ENCODE measurements at regions not wholly inside any gene's neighbourhood (a gene's known extent, or its start where the extent isn't known, plus 50 kb on each side); places are given as distances from the start of the nearest gene placed in this dataset.

DNA sequence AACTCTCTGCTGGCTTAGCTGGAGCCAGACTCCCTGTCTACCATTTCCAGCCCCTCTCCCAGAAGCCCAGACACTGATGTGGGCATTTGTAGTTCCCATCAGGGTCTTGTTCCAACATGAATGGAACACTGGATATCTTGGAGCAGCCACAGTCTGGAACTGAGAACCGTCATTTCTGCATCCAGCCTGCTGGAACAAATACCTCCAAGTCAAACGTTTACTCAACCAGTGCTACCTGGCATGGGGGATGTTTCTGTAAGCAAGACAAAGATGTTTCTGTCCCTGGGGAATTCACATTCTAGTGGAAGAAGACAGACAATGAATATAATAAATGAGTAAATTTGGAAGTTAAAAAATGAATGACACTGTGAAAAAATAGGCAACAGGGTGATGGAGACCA is 70.8 kb upstream of the ZNF438 start:
- WGBS, 4 donors, result 46 to 65% (median 55%) methylated on average over 2 of the region's 2 CpGs
- Histone ChIP-seq H3K27ac (no peak overlapping the region), H3K4me1 (peaks cover 0 to 10% (median 0%) of the 10 kb centered on the region in 12 donors), H3K36me3 (no peaks in the 10 kb centered on the region), H3K9me3 (no peaks in the 10 kb centered on the region), H3K4me3 (no peak overlapping the region), H3K27me3 (no peaks in the 10 kb centered on the region)
- DNase-seq, result no peak
- TF ChIP-seq, protein P1, sequence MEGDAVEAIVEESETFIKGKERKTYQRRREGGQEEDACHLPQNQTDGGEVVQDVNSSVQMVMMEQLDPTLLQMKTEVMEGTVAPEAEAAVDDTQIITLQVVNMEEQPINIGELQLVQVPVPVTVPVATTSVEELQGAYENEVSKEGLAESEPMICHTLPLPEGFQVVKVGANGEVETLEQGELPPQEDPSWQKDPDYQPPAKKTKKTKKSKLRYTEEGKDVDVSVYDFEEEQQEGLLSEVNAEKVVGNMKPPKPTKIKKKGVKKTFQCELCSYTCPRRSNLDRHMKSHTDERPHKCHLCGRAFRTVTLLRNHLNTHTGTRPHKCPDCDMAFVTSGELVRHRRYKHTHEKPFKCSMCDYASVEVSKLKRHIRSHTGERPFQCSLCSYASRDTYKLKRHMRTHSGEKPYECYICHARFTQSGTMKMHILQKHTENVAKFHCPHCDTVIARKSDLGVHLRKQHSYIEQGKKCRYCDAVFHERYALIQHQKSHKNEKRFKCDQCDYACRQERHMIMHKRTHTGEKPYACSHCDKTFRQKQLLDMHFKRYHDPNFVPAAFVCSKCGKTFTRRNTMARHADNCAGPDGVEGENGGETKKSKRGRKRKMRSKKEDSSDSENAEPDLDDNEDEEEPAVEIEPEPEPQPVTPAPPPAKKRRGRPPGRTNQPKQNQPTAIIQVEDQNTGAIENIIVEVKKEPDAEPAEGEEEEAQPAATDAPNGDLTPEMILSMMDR (IDR thresholded peaks at IDR 0.05), result no peak
- no peak for TF ChIP-seq POLR2A (IDR thresholded peaks at IDR 0.05)
- intact Hi-C loops (cut with DNase I), result no loop called here
- ATAC-seq, result no peak

DNA sequence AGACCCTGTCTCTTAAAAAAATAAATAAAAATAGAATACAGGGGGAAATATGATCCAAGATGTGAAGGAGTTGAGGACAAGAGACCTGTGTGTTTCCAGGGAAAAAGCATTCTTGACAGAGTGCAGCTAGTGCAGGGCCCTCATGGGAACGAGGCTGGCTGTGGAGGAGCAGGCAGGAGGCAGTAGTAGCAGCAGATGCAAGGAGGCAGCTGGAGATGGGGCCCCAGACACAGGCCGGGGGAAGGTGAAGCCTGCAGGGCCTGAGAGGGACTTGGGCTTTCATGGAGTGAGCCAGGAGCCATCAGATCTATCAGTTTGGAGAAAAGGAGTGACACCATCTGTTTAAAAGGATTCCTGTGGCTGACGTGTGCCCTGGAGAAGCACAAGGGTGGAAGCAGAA is 71.4 kb upstream of the ZNF438 start:
- intact Hi-C loops (cut with DNase I), result no loop called here
- DNase-seq (no peak), ATAC-seq (peak in 1 of 4 donors; percentile 13)
- Histone ChIP-seq H3K27me3 (no peaks in the 10 kb centered on the region), H3K27ac (no peak overlapping the region), H3K4me1 (peaks cover 0 to 10% (median 0%) of the 10 kb centered on the region in 12 donors), H3K4me3 (no peak overlapping the region), H3K9me3 (no peaks in the 10 kb centered on the region), H3K36me3 (no peaks in the 10 kb centered on the region)
- 63 to 74% (median 70%) methylated on average over 3 of the region's 3 CpGs for WGBS, 4 donors
- TF ChIP-seq POLR2A (IDR thresholded peaks at IDR 0.05), result no peak
- TF ChIP-seq, protein P1 (IDR thresholded peaks at IDR 0.05), result no peak

DNA sequence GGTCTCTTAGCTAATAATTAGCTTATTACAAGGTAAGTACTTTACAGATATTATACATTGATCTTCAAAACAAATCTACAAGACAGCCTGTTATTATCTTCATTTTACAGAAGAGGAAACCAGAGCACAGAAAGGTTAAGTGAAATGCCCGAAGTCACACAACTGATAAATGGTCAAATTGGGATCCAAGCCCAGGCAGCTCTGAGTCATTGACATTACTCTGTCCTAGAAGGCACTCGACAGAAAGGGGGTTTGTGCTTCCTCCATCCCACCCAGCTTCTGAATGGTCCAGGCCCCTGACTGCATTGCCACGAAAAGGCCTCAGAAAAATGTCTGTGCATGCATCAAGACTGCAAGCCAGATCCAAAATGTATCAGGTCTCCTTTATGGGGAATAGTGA is 81.3 kb upstream of the ZNF438 start:
- H3K4me1 ChIP-seq, result no peaks in the 10 kb centered on the region
- DNase-seq (no peak), ATAC-seq (no peak)
- H3K4me3 ChIP-seq, result no peak overlapping the region
- H3K27me3 ChIP-seq, result no peaks in the 10 kb centered on the region
- no peaks in the 10 kb centered on the region for H3K36me3 ChIP-seq
- 47 to 84% (median 64%) methylated on average over 2 to 3 of the region's 3 CpGs for WGBS, 4 donors
- no peak for TF ChIP-seq POLR2A (IDR thresholded peaks at IDR 0.05)
- TF ChIP-seq, protein P1 (IDR thresholded peaks at IDR 0.05), result no peak
- intact Hi-C loops (cut with DNase I), result no loop called here
- H3K27ac ChIP-seq, result no peak overlapping the region
- peaks cover 0 to 4% (median 0%) of the 10 kb centered on the region in 12 donors for H3K9me3 ChIP-seq

DNA sequence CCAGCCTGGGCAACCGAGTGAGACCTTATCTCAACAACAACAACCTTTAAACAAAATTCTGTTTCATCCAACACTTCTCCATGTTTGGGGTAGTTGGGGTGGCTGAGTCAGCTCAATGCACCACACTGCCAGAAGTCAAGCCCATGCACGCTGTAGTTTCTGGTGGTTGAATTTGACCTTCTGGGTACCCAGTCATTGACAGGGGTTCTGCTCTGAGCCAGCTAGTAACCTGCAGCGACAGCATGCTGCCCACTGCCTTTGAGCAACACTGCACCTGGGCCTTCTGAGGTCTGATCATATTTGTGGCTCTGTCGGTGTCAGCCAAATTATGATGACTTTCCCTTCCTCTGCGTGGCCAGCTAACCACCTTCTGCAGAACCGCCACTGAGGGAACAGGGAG is 84.6 kb upstream of the ZNF438 start:
- Histone ChIP-seq H3K36me3 (no peaks in the 10 kb centered on the region), H3K27ac (no peak overlapping the region), H3K9me3 (peaks cover 0 to 4% (median 0%) of the 10 kb centered on the region in 12 donors), H3K4me3 (no peak overlapping the region), H3K4me1 (peaks cover 0 to 9% (median 5%) of the 10 kb centered on the region in 12 donors), H3K27me3 (no peaks in the 10 kb centered on the region)
- DNase-seq (no peak), ATAC-seq (no peak)
- intact Hi-C loops (cut with DNase I), result no loop called here
- WGBS, 4 donors, result 87 to 97% (median 92%) methylated on average over 6 of the region's 6 CpGs
- no peak for TF ChIP-seq POLR2A (IDR thresholded peaks at IDR 0.05)
- TF ChIP-seq, protein P1 (IDR thresholded peaks at IDR 0.05), result no peak

All from heart left ventricle (tissue), 16 donors.